Gastroesophageal sphincter (tissue), 3 donors: ENCODE measurements at regions not wholly inside any gene's neighbourhood (a gene's known extent, or its start where the extent isn't known, plus 50 kb on each side); places are given as distances from the start of the nearest gene placed in this dataset.

Experiments
- CTCF ChIP-seq, 4 experiments: fragments of 200-600 bp in 2 of 4; fragments of 450-650 bp in 2 of 4; sonication (generic) in 1 of 4; IDR thresholded peaks; one replicate each; pipeline ENCODE4 v1.5.1; 2017 to 2019; ENCODE audit warnings: antibody characterized with exemption in 4 of 4, mild to moderate bottlenecking in 2 of 4, moderate library complexity in 2 of 4
- POLR2A ChIP-seq, 2 donors: fragments of 450-650 bp; IDR thresholded peaks; one replicate each; pipeline ENCODE4 v1.6.1; 2017; ENCODE audit warnings: antibody characterized with exemption in 2 of 2, mild to moderate bottlenecking in 2 of 2, moderate library complexity in 1 of 2

GRCh38 chr1:79716447-79716846 lies 709.9 kb upstream of the ADGRL4 start:
- TF ChIP-seq CTCF (IDR thresholded peaks at IDR 0.05) (no peak), POLR2A (IDR thresholded peaks at IDR 0.05) (no peak)
